Panc1 (cell line): ENCODE measurements at regions not wholly inside any gene's neighbourhood (a gene's known extent, or its start where the extent isn't known, plus 50 kb on each side); places are given as distances from the start of the nearest gene placed in this dataset.

ENCODE experiments used
- ATAC-seq: fragments of 200-7000 bp; cut with Tn5 transposase; 2 replicates; pipeline ENCODE4 v1.9.1; 2020; ENCODE audit warnings: mild to moderate bottlenecking, moderate library complexity
- BruUV-seq: library from RNA; stranded (reverse); fragments of 400-500 nt; replicated peaks from 2 replicates; lab custom pipeline; 2021; lab: Mats Ljungman, UMichigan
- CTCF ChIA-PET: fragments of 300-600 bp; sonication (Branson Sonifier 250); formaldehyde crosslinking; loops from one replicate; lab custom pipeline; 2022; ENCODE audit warnings: antibody characterized with exemption; lab: Charles Lee
- POLR2A ChIA-PET: fragments of 300-600 bp; sonication (Branson Sonifier 250); formaldehyde crosslinking; loops from one replicate; lab custom pipeline; 2022; ENCODE audit warnings: antibody characterized with exemption; lab: Charles Lee
- DNase-seq: peaks from one replicate; pipeline ENCODE4 v3.0.0-alpha.2; 2010; ENCODE audit warnings: low read depth, low spot score
- H3K27ac ChIP-seq: 2 replicates; pipeline ENCODE4 v1.5.1; 2011; ENCODE audit warnings: mild to moderate bottlenecking, low read length, inconsistent platforms
- H3K27me3 ChIP-seq: fragments of 200-500 bp; sonication (Bioruptor generic); 2 replicates; pipeline ENCODE4 v1.6.0; 2014; ENCODE audit warnings: low read length, inconsistent platforms; ENCODE audit not compliant: control insufficient read depth, insufficient read depth
- H3K36me3 ChIP-seq: fragments of 200-500 bp; sonication (Bioruptor generic); 2 replicates; pipeline ENCODE4 v1.5.1; 2014; ENCODE audit warnings: inconsistent platforms, mild to moderate bottlenecking, low read length, moderate library complexity; ENCODE audit not compliant: control insufficient read depth, insufficient read depth
- H3K4me1 ChIP-seq: 2 replicates; pipeline ENCODE4 v1.5.1; 2011; ENCODE audit warnings: inconsistent platforms, mild to moderate bottlenecking, low read length, moderate library complexity; ENCODE audit not compliant: control insufficient read depth, insufficient read depth
- H3K4me3 ChIP-seq, 2 experiments: 2 replicates each; pipeline ENCODE4 v1.5.1; 2011 to 2012; ENCODE audit warnings: low read depth in 2 of 2, low read length in 2 of 2, mild to moderate bottlenecking in 2 of 2, inconsistent platforms in 1 of 2, moderate library complexity in 1 of 2
- H3K9me3 ChIP-seq: fragments of 200-500 bp; sonication (Bioruptor generic); 2 replicates; pipeline ENCODE4 v1.5.1; 2014; ENCODE audit warnings: low read depth, mild to moderate bottlenecking, inconsistent platforms, low read length, moderate library complexity; ENCODE audit not compliant: control insufficient read depth, insufficient read depth
- CTCF ChIP-seq: fragments of 450-650 bp; IDR thresholded peaks from 2 replicates; pipeline ENCODE4 v1.5.1; 2017; ENCODE audit warnings: mild to moderate bottlenecking
- POLR2AphosphoS5 ChIP-seq: IDR thresholded peaks from 2 replicates; pipeline ENCODE4 v1.6.1; 2012; ENCODE audit warnings: mild to moderate bottlenecking, low read depth, low read length, moderate library complexity
- REST ChIP-seq, 2 experiments: IDR thresholded peaks; 2 replicates each; pipeline ENCODE4 v1.6.1; 2011 to 2012; ENCODE audit warnings: low read depth in 2 of 2, control low read depth in 1 of 2, low read length in 1 of 2, mild to moderate bottlenecking in 1 of 2, moderate library complexity in 1 of 2; ENCODE audit not compliant: insufficient read depth in 1 of 2
- SIN3A ChIP-seq: IDR thresholded peaks from 2 replicates; pipeline ENCODE4 v1.6.1; 2012; ENCODE audit warnings: low read depth, mild to moderate bottlenecking, low read length, moderate library complexity, borderline replicate concordance; ENCODE audit not compliant: insufficient read depth
- TCF7L2 ChIP-seq: IDR thresholded peaks from 2 replicates; pipeline ENCODE4 v1.6.1; 2011; ENCODE audit warnings: mild to moderate bottlenecking, low read depth, low read length, inconsistent platforms
- in situ Hi-C: cut with HindIII; loops from 2 replicates; pipeline ENCODE4 v1.10.0; 2016; ENCODE audit warnings: low sequenced_read_pairs, low pct_unique_long_range_greater_than_20kb
- intact Hi-C: fragments of 100-400 bp; cut with micrococcal nuclease; formaldehyde crosslinking; loops from one replicate; pipeline ENCODE4 v1.10.0; 2022; ENCODE audit not compliant: unreplicated experiment

GRCh38 chr2:67898595-67898994, 164.2 kb downstream of the C1D start:
- ChIA-PET CTCF (no interaction called here), POLR2A (no interaction called here)
- BruUV-seq: no TSS peak
- H3K4me3 ChIP-seq: no peak overlapping the region
- TF ChIP-seq CTCF: no peak
- TF ChIP-seq POLR2AphosphoS5: no peak
- no peak for TF ChIP-seq TCF7L2
- no peak for TF ChIP-seq REST (IDR thresholded peaks at IDR 0.05; ENCODE audit: insufficient read depth in 1 of 2, low read depth in 2 of 2, low read length in 1 of 2)
- no peak for TF ChIP-seq SIN3A
- H3K36me3 ChIP-seq: no peaks in the 10 kb centered on the region
- intact Hi-C loops (no loop called here), in situ Hi-C loops (no loop called here)
- no peaks in the 10 kb centered on the region for H3K9me3 ChIP-seq
- no peaks in the 10 kb centered on the region for H3K4me1 ChIP-seq
- DNase-seq (no peak), ATAC-seq (no peak)
- H3K27ac ChIP-seq: no peak overlapping the region
- no peaks in the 10 kb centered on the region for H3K27me3 ChIP-seq

- no peaks in the 10 kb centered on the region for H3K4me1 ChIP-seq
- no peak overlapping the region for H3K27ac ChIP-seq
- intact Hi-C loops: no loop called here
- ChIA-PET CTCF (no interaction called here), POLR2A (no interaction called here)
- in situ Hi-C loops: no loop called here
- no peaks in the 10 kb centered on the region for H3K36me3 ChIP-seq
- no peaks in the 10 kb centered on the region for H3K27me3 ChIP-seq
- ATAC-seq: no peak
- no TSS peak for BruUV-seq
- no peak for TF ChIP-seq SIN3A
- no peak for TF ChIP-seq REST (IDR thresholded peaks at IDR 0.05; ENCODE audit: insufficient read depth in 1 of 2, low read depth in 2 of 2, low read length in 1 of 2)
- no peak for TF ChIP-seq CTCF
- no peak for TF ChIP-seq TCF7L2
- TF ChIP-seq POLR2AphosphoS5: no peak
- H3K4me3 ChIP-seq: no peak overlapping the region
- no peaks in the 10 kb centered on the region for H3K9me3 ChIP-seq
- no peak for DNase-seq
Measured at GRCh38 chr2:67899187-67899586, 163.6 kb downstream of the C1D start.
